K562 (cell line): ENCODE measurements at regions not wholly inside any gene's neighbourhood (a gene's known extent, or its start where the extent isn't known, plus 50 kb on each side); places are given as distances from the start of the nearest gene placed in this dataset.

ENCODE experiments used
- BHLHE40 ChIP-seq: IDR thresholded peaks from 2 replicates; pipeline ENCODE4 v1.6.1; 2011; ENCODE audit warnings: low read length, improper control_type of control experiment
- CHD4 ChIP-seq: fragments of 200-600 bp; sonication (generic); IDR thresholded peaks from 3 replicates; pipeline ENCODE4 v1.6.1; 2012; ENCODE audit warnings: low read depth, mild to moderate bottlenecking, mixed read lengths, low read length, inconsistent platforms; ENCODE audit not compliant: insufficient read depth, insufficient replicate concordance, poor library complexity, severe bottlenecking
- DNMT1 ChIP-seq: fragments of 450-650 bp; IDR thresholded peaks from 2 replicates; pipeline ENCODE4 v1.6.1; 2016; ENCODE audit warnings: antibody characterized with exemption, mild to moderate bottlenecking
- EP300 ChIP-seq: IDR thresholded peaks from 2 replicates; pipeline ENCODE4 v1.6.1; 2012; ENCODE audit warnings: low read length, improper control_type of control experiment
- FOXM1 ChIP-seq, 2 experiments: fragments of 450-650 bp in 1 of 2; sonication (generic) in 1 of 2; formaldehyde crosslinking in 1 of 2; IDR thresholded peaks; 2 replicates each; pipeline versions ENCODE4 v1.6.1 to v1.9.0; 2017 to 2022; ENCODE audit warnings: low read depth in 2 of 2, mild to moderate bottlenecking in 2 of 2, missing genetic modification reagents in 1 of 2, moderate library complexity in 1 of 2
- NFE2L1 ChIP-seq: fragments of 450-650 bp; IDR thresholded peaks from 2 replicates; pipeline ENCODE4 v1.6.1; 2016; ENCODE audit warnings: missing genetic modification characterization, low read depth, mild to moderate bottlenecking, missing compliant biosample characterization, moderate library complexity, borderline replicate concordance
- NFIC ChIP-seq: fragments of 450-650 bp; IDR thresholded peaks from 2 replicates; pipeline ENCODE4 v1.6.1; 2017; ENCODE audit warnings: mild to moderate bottlenecking, inconsistent platforms
- NR3C1 ChIP-seq: sonication (generic); formaldehyde crosslinking; IDR thresholded peaks from 2 replicates; pipeline ENCODE4 v1.8.1; 2022; ENCODE audit warnings: missing genetic modification reagents
- POLR2A ChIP-seq: fragments of 450-650 bp; conservative IDR thresholded peaks from 2 replicates; pipeline ENCODE4 v1.6.1; 2016
- POLR2AphosphoS5 ChIP-seq: IDR thresholded peaks from 2 replicates; pipeline ENCODE4 v1.6.1; 2011; ENCODE audit warnings: mild to moderate bottlenecking, low read depth, low read length, moderate library complexity; ENCODE audit not compliant: control insufficient read depth, insufficient read depth
- POU5F1 ChIP-seq: fragments of 150-350 bp; IDR thresholded peaks from 2 replicates; pipeline ENCODE4 v1.6.1; 2014; ENCODE audit warnings: borderline replicate concordance, low read length, low read depth, mild to moderate bottlenecking; ENCODE audit not compliant: partially characterized antibody
- SMC3 ChIP-seq: conservative IDR thresholded peaks from 2 replicates; pipeline ENCODE4 v1.6.1; 2011; ENCODE audit warnings: low read depth, low read length, improper control_type of control experiment; ENCODE audit not compliant: insufficient read depth
- ZBTB7A ChIP-seq: IDR thresholded peaks from 2 replicates; pipeline ENCODE4 v1.6.1; 2011; ENCODE audit warnings: low read depth, mild to moderate bottlenecking, low read length, moderate library complexity, borderline replicate concordance; ENCODE audit not compliant: control insufficient read depth
- TF ChIP-seq, protein P1 (sequence below), 2 experiments: fragments of 450-650 bp in 1 of 2; sonication (generic) in 1 of 2; formaldehyde crosslinking in 1 of 2; IDR thresholded peaks in 1 of 2; conservative IDR thresholded peaks in 1 of 2; 2 replicates each; pipeline versions ENCODE4 v1.6.1 to v1.8.1; 2016 to 2023; ENCODE audit warnings: mild to moderate bottlenecking in 2 of 2, moderate library complexity in 2 of 2, inconsistent platforms in 1 of 2, missing genetic modification reagents in 1 of 2

DNA sequence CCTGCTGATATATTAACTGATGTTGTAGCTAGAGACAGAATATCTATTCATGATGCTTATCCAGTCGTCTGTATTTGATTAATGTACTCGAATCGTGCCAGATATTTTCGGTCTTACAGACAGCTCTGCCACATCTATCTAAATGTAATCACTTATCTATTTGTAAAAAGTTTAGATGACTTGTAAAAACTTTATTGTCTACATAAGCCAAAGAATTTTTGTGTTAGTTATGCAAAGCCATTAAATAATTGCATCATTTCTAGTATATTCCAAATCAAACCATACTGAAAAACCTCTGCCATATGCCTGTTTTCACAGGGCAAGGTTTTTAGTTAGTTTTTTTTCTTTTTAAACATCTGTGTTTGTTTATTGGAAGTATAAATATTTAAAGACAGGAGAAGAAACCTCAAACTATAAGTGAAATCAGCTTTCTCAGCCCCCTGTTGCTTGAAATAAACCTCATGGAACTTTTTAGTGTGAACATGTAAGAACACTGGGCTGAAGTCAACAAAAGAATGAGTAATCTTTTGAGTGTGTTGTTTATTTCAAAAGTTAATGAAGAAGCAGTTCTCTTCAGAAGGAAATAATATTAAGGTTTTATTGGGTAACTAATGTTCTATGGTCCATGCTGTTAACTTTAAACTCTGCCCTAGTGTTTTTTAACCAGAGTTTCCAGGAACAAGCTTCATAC is 657.6 kb upstream of the SYT4 start:
- no peak for TF ChIP-seq NR3C1
- TF ChIP-seq POLR2A, result no peak
- no peak for TF ChIP-seq CHD4
- no peak for TF ChIP-seq BHLHE40
- no peak for TF ChIP-seq ZBTB7A
- TF ChIP-seq POU5F1, result no peak
- TF ChIP-seq DNMT1, result no peak
- no peak for TF ChIP-seq POLR2AphosphoS5
- TF ChIP-seq NFE2L1 (tag), result no peak
- no peak for TF ChIP-seq FOXM1 (IDR thresholded peaks at IDR 0.05; ENCODE audit: low read depth)
- no peak for TF ChIP-seq FOXM1 (CRISPR knock-in tag; IDR thresholded peaks at IDR 0.05; ENCODE audit: low read depth)
- TF ChIP-seq EP300, result no peak
- TF ChIP-seq, protein P1, sequence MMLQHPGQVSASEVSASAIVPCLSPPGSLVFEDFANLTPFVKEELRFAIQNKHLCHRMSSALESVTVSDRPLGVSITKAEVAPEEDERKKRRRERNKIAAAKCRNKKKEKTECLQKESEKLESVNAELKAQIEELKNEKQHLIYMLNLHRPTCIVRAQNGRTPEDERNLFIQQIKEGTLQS (IDR thresholded peaks at IDR 0.05), result no peak
- TF ChIP-seq, protein P1 (CRISPR knock-in tag; conservative IDR thresholded peaks at IDR 0.05), result no peak
- no peak for TF ChIP-seq NFIC
- TF ChIP-seq SMC3, result no peak
